Activated T-cell treated with anti-CD3 and anti-CD28 coated beads, Interleukin-2, amount 50 U/mL, for 4 hours (primary cell): ENCODE measurements at regions not wholly inside any gene's neighbourhood (a gene's known extent, or its start where the extent isn't known, plus 50 kb on each side); places are given as distances from the start of the nearest gene placed in this dataset.

Experiments
- ATAC-seq, 2 donors: fragments of 200-7000 bp; cut with Tn5 transposase; one replicate each; pipeline ENCODE4 v1.10.0; 2021
- DNase-seq: peaks from one replicate; pipeline ENCODE4 v3.0.0-alpha.2; 2020
- H3K27me3 Mint-ChIP-seq: one replicate; pipeline ENCODE4 v1.8.0; 2021; ENCODE audit warnings: low read depth, mixed read lengths
- H3K36me3 Mint-ChIP-seq: one replicate; pipeline ENCODE4 v1.8.0; 2022; ENCODE audit warnings: mixed read lengths; ENCODE audit not compliant: insufficient read depth
- H3K4me1 Mint-ChIP-seq: one replicate; pipeline ENCODE4 v1.8.0; 2021; ENCODE audit warnings: low read depth, mixed read lengths
- H3K4me3 Mint-ChIP-seq: one replicate; pipeline ENCODE4 v1.8.0; 2021; ENCODE audit warnings: mild to moderate bottlenecking, moderate library complexity, mixed read lengths
- H3K9me3 Mint-ChIP-seq: one replicate; pipeline ENCODE4 v1.8.0; 2021; ENCODE audit warnings: mixed read lengths

- H3K9me3 Mint-ChIP-seq = peaks cover 5% of the 10 kb centered on the region
- no peak overlapping the region for H3K4me3 Mint-ChIP-seq
- H3K36me3 Mint-ChIP-seq = peaks cover 2% of the 10 kb centered on the region
- peaks cover 45% of the 10 kb centered on the region for H3K4me1 Mint-ChIP-seq
- DNase-seq = no peak
- no peak for ATAC-seq
- H3K27me3 Mint-ChIP-seq = no peaks in the 10 kb centered on the region
Measured at GRCh38 chr2:30310371-30310770, 79.0 kb downstream of the LBH start.

GRCh38 chr2:30310955-30311354 lies 79.6 kb downstream of the LBH start:
- ATAC-seq = peak in 1 of 2 donors; percentile 32
- no peaks in the 10 kb centered on the region for H3K27me3 Mint-ChIP-seq
- peaks cover 47% of the 10 kb centered on the region for H3K4me1 Mint-ChIP-seq
- H3K9me3 Mint-ChIP-seq = peaks cover 5% of the 10 kb centered on the region
- peaks cover 2% of the 10 kb centered on the region for H3K36me3 Mint-ChIP-seq
- no peak for DNase-seq
- H3K4me3 Mint-ChIP-seq = no peak overlapping the region

- Mint-ChIP-seq H3K9me3 (peaks cover 5% of the 10 kb centered on the region), H3K27me3 (no peaks in the 10 kb centered on the region), H3K4me3 (no peak overlapping the region), H3K4me1 (peaks cover 51% of the 10 kb centered on the region), H3K36me3 (peaks cover 2% of the 10 kb centered on the region)
- no peak for DNase-seq
- ATAC-seq = no peak
Measured at GRCh38 chr2:30311711-30312110, 80.4 kb downstream of the LBH start.

GRCh38 chr2:30312916-30313315 lies 81.6 kb downstream of the LBH start:
- Mint-ChIP-seq H3K27me3 (no peaks in the 10 kb centered on the region), H3K4me1 (peaks cover 55% of the 10 kb centered on the region), H3K9me3 (peaks cover 5% of the 10 kb centered on the region), H3K4me3 (no peak overlapping the region), H3K36me3 (peaks cover 2% of the 10 kb centered on the region)
- ATAC-seq = no peak
- DNase-seq = no peak

GRCh38 chr2:30314981-30315380 lies 83.6 kb downstream of the LBH start:
- peaks cover 54% of the 10 kb centered on the region for H3K4me1 Mint-ChIP-seq
- H3K36me3 Mint-ChIP-seq = peaks cover 2% of the 10 kb centered on the region
- DNase-seq = no peak
- no peak overlapping the region for H3K4me3 Mint-ChIP-seq
- no peaks in the 10 kb centered on the region for H3K27me3 Mint-ChIP-seq
- H3K9me3 Mint-ChIP-seq = peaks cover 5% of the 10 kb centered on the region
- no peak for ATAC-seq

GRCh38 chr2:30315391-30316063 lies 84.2 kb downstream of the LBH start:
- H3K4me3 Mint-ChIP-seq = peak overlapping the region; percentile 11
- peaks cover 48% of the 10 kb centered on the region for H3K4me1 Mint-ChIP-seq
- peaks cover 2% of the 10 kb centered on the region for H3K36me3 Mint-ChIP-seq
- H3K9me3 Mint-ChIP-seq = peaks cover 5% of the 10 kb centered on the region
- H3K27me3 Mint-ChIP-seq = no peaks in the 10 kb centered on the region
- ATAC-seq (peak; percentile 56 to 65), DNase-seq (no peak)

GRCh38 chr2:30316408-30316807 lies 85.1 kb downstream of the LBH start:
- no peak overlapping the region for H3K4me3 Mint-ChIP-seq
- H3K4me1 Mint-ChIP-seq = peaks cover 45% of the 10 kb centered on the region
- H3K36me3 Mint-ChIP-seq = peaks cover 2% of the 10 kb centered on the region
- ATAC-seq (no peak), DNase-seq (no peak)
- peaks cover 5% of the 10 kb centered on the region for H3K9me3 Mint-ChIP-seq
- H3K27me3 Mint-ChIP-seq = no peaks in the 10 kb centered on the region

- H3K4me1 Mint-ChIP-seq = peaks cover 38% of the 10 kb centered on the region
- peaks cover 5% of the 10 kb centered on the region for H3K9me3 Mint-ChIP-seq
- peaks cover 2% of the 10 kb centered on the region for H3K36me3 Mint-ChIP-seq
- no peak for DNase-seq
- H3K4me3 Mint-ChIP-seq = no peak overlapping the region
- no peaks in the 10 kb centered on the region for H3K27me3 Mint-ChIP-seq
- no peak for ATAC-seq
Measured at GRCh38 chr2:30318987-30319782, 87.9 kb downstream of the LBH start.

- Mint-ChIP-seq H3K4me3 (no peak overlapping the region), H3K4me1 (peaks cover 31% of the 10 kb centered on the region), H3K36me3 (no peaks in the 10 kb centered on the region), H3K9me3 (no peaks in the 10 kb centered on the region), H3K27me3 (no peaks in the 10 kb centered on the region)
- DNase-seq (no peak), ATAC-seq (no peak)
Measured at GRCh38 chr2:30321466-30321865, 90.1 kb downstream of the LBH start.

- no peaks in the 10 kb centered on the region for H3K27me3 Mint-ChIP-seq
- no peaks in the 10 kb centered on the region for H3K9me3 Mint-ChIP-seq
- H3K4me1 Mint-ChIP-seq = peaks cover 24% of the 10 kb centered on the region
- DNase-seq (no peak), ATAC-seq (no peak)
- H3K36me3 Mint-ChIP-seq = no peaks in the 10 kb centered on the region
- no peak overlapping the region for H3K4me3 Mint-ChIP-seq
Measured at GRCh38 chr2:30323499-30323898, 92.2 kb downstream of the LBH start.

- no peaks in the 10 kb centered on the region for H3K9me3 Mint-ChIP-seq
- H3K27me3 Mint-ChIP-seq = no peaks in the 10 kb centered on the region
- no peak overlapping the region for H3K4me3 Mint-ChIP-seq
- H3K4me1 Mint-ChIP-seq = peaks cover 24% of the 10 kb centered on the region
- ATAC-seq (no peak), DNase-seq (no peak)
- H3K36me3 Mint-ChIP-seq = no peaks in the 10 kb centered on the region
Measured at GRCh38 chr2:30324245-30324908, 93.0 kb downstream of the LBH start.

GRCh38 chr2:30325600-30326328 lies 94.4 kb downstream of the LBH start:
- ATAC-seq (no peak), DNase-seq (no peak)
- H3K4me3 Mint-ChIP-seq = no peak overlapping the region
- H3K27me3 Mint-ChIP-seq = no peaks in the 10 kb centered on the region
- no peaks in the 10 kb centered on the region for H3K9me3 Mint-ChIP-seq
- no peaks in the 10 kb centered on the region for H3K36me3 Mint-ChIP-seq
- H3K4me1 Mint-ChIP-seq = peaks cover 23% of the 10 kb centered on the region

- ATAC-seq (no peak), DNase-seq (no peak)
- no peak overlapping the region for H3K4me3 Mint-ChIP-seq
- H3K9me3 Mint-ChIP-seq = no peaks in the 10 kb centered on the region
- no peaks in the 10 kb centered on the region for H3K36me3 Mint-ChIP-seq
- H3K27me3 Mint-ChIP-seq = no peaks in the 10 kb centered on the region
- H3K4me1 Mint-ChIP-seq = peaks cover 25% of the 10 kb centered on the region
Measured at GRCh38 chr2:30326497-30326896, 95.2 kb downstream of the LBH start.

GRCh38 chr2:30331038-30331437 lies 99.7 kb downstream of the LBH start:
- no peaks in the 10 kb centered on the region for H3K27me3 Mint-ChIP-seq
- H3K4me1 Mint-ChIP-seq = peaks cover 45% of the 10 kb centered on the region
- ATAC-seq = no peak
- H3K9me3 Mint-ChIP-seq = peaks cover 4% of the 10 kb centered on the region
- H3K36me3 Mint-ChIP-seq = no peaks in the 10 kb centered on the region
- no peak overlapping the region for H3K4me3 Mint-ChIP-seq
- no peak for DNase-seq
